ENCODE measurements at regions not wholly inside any gene's neighbourhood (a gene's known extent, or its start where the extent isn't known, plus 50 kb on each side); places are given as distances from the start of the nearest gene placed in this dataset.

DNA sequence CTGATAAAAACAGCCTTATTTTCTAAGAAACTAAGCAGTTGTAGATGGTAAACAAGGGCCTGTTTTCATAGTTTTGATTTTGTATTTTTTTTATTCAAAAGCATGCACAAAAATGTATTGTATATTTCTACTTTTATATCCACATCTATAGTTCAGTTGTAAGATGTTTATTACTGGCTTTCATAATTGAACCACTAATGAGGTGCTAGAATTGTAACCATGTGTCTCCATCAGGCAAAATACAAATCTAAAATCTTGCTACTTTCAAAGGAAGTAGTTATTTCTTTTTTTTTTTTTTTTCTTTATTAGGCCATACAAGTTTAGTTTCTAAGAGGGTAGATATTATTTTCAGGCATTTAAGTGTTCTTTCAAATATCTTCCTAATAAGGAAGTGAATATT, 1755.0 kb downstream of the MAT2B start:
- no peak for DNase-seq

GRCh38 chr5:165263536-165263935, 1758.1 kb downstream of the MAT2B start:
- no peak for DNase-seq

GRCh38 chr5:165266939-165267338, 1761.5 kb downstream of the MAT2B start:
- DNase-seq = no peak

DNA sequence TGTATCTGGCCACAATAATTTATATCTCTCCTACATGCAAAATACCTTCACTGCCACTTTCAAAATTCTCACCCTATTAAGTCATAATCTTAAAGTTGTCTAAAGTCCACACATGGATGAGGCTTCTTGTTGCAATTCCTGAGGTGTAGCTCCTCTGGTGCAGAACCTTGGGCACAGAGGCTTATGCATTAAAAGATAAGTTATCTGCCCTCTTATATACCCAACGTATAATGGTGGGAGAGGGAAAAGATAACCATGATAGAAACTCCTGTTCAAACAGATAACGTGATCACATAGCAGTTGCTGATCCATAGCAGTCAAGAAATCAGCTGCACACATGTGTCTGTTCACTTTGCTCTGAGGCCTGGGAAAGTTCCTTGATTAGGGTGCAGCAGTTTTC, 1767.0 kb downstream of the MAT2B start:
- DNase-seq = no peak

GRCh38 chr5:165277661-165278060, 1772.2 kb downstream of the MAT2B start:
- no peak for DNase-seq

- DNase-seq = no peak
Measured at GRCh38 chr5:165282491-165282890, 1777.1 kb downstream of the MAT2B start.

DNA sequence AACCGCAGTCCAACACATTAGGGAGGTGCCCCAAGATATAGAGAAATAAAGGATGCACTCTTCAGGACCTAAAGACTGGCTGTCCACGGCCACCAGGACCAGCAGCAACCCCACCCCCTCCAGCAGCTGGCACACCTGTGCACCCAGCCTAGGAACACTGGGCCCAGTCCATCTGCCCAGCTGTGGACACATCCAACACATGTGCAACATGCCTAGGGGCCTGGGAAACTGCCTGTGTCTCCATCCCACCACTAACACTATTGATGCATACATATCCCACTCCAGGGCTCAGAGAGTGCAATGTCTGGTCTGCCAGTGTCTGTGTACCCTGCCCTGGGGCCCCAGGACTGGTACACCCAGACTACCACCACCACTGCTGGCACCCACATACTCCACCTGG, 1781.3 kb downstream of the MAT2B start:
- DNase-seq = no peak

- DNase-seq = no peak
Measured at GRCh38 chr5:165290535-165290934, 1785.1 kb downstream of the MAT2B start.

DNA sequence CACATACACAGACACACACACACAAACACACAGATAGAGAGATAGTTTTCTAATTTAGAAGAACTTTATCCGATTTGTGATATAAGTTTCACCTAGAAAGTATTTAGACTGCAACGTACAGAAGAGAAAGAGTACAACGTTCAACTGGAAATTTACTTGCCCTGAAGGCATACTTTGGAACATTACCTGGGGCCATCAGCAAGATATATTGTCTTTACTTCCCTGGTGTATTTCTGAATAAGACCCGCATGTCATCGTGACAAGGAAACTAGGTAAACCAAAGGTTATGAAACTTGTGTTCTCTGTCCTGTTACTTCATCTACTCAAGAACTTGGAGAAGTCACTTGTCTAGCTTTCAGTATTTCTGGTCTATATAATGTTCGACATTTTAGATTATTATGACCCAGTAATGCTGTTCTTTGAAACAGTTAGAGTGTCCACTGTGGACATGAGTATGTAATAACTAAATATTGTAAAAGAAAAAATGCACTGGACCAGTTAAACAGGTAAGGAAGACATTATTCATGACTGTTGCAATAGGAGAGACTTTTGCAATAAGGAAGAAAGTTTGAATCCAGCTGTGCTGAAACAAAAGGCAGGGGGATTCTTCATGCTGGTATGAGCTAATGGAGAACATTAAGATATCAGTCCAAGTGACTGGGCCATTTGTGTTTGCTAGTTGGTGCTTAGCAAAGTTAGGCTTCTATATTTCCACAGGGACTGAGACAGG, 1791.1 kb downstream of the MAT2B start:
- no peak for DNase-seq

DNA sequence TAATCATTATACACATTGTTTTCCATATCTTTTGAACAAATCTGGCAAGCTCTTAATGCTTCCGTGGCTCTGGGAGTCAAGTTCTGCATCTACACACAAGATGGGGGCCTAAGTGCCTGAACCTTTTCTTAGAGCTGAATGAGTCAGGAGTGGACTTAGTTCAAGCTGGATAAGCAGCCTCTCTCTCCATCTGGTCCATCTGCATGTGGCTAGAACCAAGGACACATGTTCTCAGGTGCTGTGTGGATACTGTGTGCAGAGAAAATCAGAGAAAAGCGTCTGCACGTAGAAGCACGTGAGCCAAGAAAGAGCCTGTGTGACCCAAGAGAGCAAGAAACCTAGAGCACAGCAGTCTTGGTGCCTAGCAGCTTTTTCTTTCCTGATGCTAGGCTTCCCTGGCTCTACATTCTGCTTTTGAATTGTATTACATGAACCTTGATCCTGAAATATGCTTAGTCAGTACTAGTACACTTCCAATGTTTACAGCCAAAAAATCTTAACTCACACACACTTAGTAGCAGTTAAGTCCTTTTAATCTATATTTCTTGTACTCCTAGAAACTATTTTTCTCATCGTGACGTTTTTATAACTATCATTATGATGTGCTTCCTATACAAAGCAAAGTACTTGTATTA, 1798.9 kb downstream of the MAT2B start:
- no peak for DNase-seq

DNA sequence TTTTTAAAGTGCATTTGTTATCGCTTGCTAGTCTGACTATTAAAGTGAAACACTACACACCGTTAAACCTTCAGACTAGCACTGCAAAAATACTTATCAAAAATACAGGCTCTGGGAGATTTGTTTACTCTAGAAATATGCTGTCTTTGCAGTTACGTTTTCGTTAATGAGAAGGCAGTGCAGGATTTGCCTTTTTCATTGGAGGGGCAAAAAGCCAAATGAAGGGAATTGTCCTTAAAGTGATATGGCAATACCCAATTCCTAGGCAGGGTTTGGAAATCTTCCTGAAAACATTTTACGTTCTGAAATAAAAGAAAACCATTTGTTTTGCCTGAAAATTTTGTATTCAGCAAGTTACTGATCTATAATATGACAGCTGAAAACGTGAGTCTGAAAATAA, 1800.2 kb downstream of the MAT2B start:
- no peak for DNase-seq

DNA sequence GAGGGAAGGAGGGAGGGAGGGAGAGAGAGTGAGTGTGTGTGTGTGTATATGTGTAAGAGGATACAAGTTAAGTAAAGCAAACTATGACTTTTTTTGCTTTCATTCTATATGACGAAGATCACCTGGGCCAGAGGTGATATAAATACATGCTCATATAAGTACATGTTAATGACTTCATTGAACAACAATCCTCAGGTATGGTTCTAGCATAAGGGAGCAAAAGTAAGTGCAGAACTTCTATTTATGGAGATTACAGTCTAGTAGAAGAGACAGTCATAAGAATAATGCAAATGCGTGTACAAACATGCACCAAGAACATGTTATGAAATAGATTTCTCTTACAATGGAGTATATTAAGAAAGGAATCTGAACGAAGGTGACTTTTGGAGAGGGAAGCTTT, 1804.0 kb downstream of the MAT2B start:
- no peak for DNase-seq

GRCh38 chr5:165310031-165310430, 1804.6 kb downstream of the MAT2B start:
- no peak for DNase-seq

DNA sequence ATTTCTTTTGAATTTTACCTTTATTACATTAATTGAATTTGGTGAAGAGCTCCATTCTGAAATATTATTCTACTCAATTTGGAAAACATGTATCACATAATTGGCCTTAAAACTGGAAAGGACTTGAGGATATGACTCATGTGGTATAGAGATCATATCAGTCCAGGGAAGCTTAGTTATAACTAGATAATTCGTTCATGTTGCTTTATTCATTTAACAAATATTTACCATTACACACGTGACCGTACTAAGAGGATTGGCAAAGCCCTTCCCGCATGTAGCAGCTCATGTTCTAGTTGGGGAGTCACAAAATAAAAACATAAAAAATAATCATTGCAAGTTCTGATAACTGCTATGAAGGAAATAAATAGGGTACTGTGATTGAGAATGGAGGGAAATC, 1816.5 kb downstream of the MAT2B start:
- no peak for DNase-seq

DNA sequence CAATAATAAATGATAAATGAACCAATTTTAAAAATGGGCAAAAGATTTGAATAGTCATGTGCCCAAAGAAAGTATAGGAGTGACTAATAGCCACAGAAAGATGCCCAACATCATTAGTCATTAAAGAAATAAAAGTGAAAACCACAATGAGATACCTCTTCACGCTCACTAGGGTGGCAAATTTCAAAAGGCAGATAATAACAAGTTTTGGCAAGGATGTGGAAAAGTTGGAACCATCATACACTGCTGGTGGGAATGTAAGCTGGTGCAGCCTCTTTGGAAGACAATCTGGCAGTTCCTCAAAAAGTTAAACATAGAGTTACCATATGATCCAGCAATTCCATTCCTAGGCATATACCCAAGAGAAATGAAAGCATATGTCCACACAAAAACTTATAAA, 1819.8 kb downstream of the MAT2B start:
- DNase-seq = no peak

DNA sequence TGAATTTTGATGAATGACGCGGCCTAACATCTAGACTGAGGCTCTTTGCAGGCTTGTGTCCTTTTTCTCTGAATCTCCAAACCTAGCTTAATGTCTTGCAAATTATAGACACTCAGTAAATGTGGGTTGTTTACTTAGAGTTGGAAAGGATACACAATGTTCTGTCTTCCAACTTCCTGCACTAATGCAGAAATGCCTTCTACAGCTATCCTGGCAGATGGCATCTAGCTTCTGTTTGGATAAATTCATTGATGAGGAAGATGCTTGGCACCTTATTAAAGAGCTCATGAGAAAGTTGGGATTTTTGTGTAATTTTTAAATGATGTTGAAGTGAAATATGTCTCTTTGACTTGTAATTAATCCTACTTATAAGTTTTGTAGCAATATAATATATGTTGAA, 1822.2 kb downstream of the MAT2B start:
- no peak for DNase-seq

DNA sequence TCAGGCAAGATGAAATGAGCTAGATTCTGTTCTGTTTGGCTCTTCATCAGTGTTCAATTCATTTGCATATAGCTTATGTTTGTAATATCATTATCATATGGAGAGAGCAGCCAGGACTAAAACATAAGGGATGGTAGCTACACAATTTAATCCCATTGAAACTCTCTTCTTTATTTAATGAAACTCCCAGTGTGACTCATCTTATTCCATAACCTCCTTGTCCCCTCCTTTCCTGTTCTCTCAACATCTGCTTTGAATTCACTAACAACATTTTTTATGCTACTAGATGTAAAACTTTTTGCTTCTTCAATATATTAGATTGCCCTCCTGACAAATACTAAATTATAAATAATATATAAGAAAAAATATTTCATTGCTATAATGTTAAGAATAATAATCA, 1823.4 kb downstream of the MAT2B start:
- no peak for DNase-seq

DNA sequence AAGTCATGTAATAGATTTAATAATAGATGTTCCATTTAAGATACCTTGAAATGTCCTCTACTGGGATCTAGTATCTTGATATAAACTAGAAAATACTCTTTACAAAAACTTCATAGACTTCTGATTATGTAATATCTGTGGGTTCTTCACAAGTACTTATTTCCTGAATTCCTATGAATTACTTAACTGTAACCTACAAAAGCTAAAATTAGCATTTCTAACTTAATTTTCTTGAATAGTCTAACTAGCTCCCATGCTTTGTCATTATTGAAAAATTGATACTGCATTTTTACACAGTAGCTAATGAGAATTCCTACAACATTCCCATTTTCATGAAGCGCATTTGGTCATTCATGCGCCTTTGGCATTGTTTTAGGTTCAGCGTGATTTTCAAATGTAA, 1828.2 kb downstream of the MAT2B start:
- no peak for DNase-seq

DNA sequence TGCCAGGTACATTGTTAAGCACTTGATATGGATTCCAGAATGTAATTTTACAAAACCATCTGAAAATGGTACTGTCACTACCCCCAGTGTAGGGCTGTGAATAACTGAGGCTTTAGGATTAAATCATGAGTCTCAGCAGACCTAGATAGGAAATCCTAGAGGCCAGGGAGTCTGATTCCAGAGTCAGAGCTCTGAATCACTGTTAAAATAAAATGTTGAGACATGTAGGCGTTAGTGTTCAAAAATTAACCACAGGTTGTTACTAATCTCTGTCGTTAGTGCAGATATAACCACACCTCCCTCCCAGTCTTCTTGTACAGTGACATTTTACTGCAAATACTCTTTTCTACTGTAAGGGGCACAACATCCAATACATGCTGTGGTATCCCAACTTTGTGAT, 1828.8 kb downstream of the MAT2B start:
- no peak for DNase-seq

DNA sequence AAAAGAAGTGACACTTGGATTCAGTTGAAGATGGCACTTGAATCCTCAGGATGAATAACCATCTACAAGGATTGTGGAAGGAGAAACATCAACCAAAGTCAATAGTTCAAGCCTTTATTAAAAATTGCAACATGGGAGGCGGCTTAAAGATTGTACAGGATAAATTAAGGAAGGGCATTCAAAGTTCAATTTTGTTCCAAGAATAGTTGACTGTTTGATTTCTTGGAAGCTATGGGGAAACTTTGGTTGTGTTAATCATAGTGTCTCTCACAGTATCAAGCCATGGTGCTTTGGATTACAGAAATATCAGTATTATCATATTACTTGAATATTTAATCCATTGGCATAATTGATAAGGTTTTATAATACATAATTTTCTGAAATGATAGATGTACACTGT, 1844.3 kb downstream of the MAT2B start:
- DNase-seq = no peak

DNA sequence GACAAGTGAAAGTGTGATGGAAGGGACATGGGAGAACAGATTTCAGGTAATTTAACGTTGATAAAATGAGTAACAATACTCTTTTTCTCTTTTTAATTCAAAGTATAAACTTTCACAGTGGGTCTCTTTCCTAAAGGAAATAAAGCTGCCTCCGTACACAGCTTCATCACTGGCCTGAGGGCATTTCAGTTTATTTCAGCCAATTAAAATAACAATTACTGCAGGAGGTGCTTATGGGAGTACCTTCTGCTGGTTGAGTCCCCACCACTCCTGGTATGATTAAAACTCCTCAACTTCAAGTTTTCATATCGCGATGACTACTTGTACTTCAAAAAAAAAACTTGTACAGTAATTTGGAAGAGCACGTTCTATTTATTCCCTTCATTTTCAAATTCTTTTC, 1845.9 kb downstream of the MAT2B start:
- no peak for DNase-seq

DNA sequence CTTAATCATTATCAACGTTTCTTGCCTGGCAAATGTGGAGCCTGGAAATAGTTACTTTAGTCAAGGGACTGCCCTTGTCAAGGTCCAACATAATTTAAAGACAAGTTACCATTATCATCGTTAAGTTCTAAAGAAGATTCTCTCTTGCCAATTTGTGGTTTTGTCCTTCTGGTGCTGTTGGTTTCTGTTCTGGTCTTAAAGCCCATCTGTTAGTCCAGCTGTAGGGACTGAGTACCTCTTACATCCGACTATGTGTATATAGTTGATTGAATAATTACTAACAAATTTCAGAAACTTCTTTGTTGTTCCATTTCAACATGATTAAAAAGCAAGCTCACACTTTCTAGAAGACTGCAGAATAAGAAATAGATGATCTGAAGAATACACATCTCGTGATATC, 1854.9 kb downstream of the MAT2B start:
- DNase-seq = no peak

DNA sequence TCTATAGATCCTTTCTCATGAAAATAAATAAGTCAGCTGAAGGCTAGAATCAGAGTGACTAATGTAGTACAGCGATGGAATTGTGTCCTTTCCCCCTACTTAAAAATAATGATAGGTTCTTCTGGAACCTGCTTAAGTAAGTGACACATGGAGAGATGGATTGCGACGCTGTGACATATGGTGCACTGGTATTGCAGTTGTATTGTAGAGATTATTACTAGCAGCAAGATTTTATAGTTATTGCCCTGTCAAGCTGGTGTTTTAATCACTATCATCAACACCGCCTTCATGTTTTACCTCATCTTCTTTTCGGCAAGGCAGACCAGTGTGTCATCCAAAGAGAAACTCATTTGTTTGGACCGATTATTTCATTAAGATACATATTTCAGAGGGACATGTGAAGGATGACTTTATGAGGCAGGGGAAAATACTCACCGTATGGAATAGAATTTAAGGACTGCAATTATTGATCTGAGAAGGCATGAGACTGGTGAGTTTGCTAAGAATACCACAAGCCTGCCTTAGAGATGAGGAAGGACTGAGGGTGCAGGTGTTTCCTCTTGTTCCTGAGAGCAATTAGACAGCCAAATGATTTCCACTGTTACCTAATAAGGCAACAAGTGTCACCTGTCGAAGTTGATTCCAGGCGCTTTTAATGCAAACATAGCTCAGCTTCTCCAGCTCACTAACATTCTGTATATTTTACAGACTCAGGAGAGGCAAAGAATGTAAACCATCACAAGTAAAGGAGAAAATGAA, 1855.5 kb downstream of the MAT2B start:
- no peak for DNase-seq

DNA sequence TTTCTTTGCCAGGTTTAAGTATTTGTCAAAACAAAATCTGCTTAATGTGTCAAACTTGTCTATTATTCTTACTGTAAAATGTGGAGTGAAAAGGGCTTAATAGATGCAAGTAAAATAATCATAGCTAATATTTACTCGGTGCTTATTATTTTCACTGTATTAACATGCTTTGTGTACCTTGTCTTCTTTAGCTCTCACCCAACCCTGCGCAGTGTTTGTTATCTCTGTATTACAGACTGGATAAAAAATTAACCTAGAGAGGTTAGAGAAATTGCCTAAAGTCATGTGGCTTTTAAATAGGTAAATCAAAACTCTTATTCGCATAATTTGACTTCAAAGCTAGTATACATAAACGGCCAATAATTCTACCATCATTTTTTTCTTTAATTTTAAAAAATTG, 1864.8 kb downstream of the MAT2B start:
- DNase-seq = no peak

All from COR-L47 (cell line).